ENCODE measurements at regions not wholly inside any gene's neighbourhood (a gene's known extent, or its start where the extent isn't known, plus 50 kb on each side); places are given as distances from the start of the nearest gene placed in this dataset.

DNA sequence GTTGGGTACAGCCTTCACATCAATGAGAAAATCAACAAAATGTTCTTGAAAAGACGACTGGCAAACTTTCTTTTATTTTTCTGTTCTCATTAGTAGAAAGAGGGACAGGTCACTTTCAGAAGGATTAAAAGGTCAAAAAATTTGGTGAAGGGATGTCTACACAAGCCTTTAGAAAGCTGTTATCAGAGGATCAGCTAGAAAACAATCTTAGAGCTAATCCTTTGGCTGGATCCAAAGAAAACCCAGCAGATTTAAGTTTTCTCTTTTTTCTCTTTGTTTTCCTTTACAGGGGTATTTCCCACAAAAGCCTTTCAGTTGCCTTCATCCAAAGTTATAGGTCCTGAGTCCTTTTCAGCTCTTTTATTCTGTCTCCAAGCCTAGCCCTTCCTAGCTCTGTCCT lies 57.3 kb upstream of the EDN1 start:
- intact Hi-C loops (cut with DNase I), result loop anchor here (10.0 kb wide), 1 partner anchor 648 kb away; no protein-coding TSS in a partner anchor
- peaks cover 0 to 14% (median 9%) of the 10 kb centered on the region in 4 donors for H3K4me1 ChIP-seq
- 88% methylated on average over 1 of the region's 1 CpG for WGBS

DNA sequence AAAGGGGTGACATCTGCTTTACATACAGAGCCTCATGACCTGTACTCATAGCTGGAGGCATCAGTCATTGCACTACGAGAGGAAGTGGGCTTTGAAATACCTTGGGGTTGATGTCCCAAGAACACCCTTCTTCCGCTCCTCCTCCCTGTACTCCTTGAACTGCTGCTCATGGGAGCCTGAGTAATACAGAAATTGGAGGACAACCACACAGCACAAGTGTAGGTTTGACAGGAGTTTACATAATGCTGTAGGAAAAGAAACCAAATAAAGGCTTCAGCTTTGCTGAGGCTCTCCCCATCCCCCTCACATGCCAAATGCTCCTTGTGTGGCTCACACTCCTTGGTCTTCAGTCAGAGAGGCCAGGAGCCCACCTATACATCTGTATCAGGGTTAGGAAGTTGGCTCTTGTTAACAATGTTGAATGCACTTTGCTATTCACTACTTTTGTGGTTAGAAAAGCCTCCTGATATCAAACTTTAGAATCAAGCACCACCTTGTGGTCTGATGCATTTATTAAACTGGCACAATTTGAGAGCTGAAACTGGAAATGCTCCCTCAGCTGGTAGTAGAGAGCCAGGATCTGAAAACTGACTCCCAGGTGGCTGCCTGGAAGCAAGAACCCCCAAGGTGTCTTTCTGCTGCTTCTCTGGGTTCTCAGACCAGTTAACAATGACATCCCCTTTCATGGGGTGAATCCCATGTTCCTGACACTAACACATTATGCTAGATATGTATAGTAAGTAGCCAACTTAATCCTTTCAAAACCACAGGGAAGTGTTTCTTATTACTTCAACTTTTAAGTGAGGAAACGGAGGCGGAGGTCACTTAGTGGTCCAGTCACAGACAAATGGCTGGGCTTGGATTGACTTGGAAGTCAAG lies 56.2 kb upstream of the EDN1 start:
- TF ChIP-seq EP300 (IDR thresholded peaks at IDR 0.05), result no peak
- TF ChIP-seq POLR2AphosphoS5 (IDR thresholded peaks at IDR 0.05), result no peak
- no peak for TF ChIP-seq POLR2A (IDR thresholded peaks at IDR 0.05; ENCODE audit: low read depth)
- TF ChIP-seq, protein P1, sequence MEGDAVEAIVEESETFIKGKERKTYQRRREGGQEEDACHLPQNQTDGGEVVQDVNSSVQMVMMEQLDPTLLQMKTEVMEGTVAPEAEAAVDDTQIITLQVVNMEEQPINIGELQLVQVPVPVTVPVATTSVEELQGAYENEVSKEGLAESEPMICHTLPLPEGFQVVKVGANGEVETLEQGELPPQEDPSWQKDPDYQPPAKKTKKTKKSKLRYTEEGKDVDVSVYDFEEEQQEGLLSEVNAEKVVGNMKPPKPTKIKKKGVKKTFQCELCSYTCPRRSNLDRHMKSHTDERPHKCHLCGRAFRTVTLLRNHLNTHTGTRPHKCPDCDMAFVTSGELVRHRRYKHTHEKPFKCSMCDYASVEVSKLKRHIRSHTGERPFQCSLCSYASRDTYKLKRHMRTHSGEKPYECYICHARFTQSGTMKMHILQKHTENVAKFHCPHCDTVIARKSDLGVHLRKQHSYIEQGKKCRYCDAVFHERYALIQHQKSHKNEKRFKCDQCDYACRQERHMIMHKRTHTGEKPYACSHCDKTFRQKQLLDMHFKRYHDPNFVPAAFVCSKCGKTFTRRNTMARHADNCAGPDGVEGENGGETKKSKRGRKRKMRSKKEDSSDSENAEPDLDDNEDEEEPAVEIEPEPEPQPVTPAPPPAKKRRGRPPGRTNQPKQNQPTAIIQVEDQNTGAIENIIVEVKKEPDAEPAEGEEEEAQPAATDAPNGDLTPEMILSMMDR (IDR thresholded peaks at IDR 0.05), result peak; percentile 68 to 76 (median 76)
- Histone ChIP-seq H3K27ac (replicated peaks in 1 of 4) (no peak overlapping the region), H3K4me3 (peak overlapping the region in 1 of 4 donors; percentile 12), H3K9me3 (no peaks in the 10 kb centered on the region), H3K27me3 (peaks cover 0 to 1% (median 0%) of the 10 kb centered on the region in 4 donors), H3K36me3 (no peaks in the 10 kb centered on the region), H3K4me1 (peaks cover 0 to 14% (median 9%) of the 10 kb centered on the region in 4 donors)
- intact Hi-C loops (cut with DNase I), result loop anchor here (2.0 to 10.0 kb wide), 2 partner anchors 577 to 649 kb away; no protein-coding TSS in a partner anchor
- 78% methylated on average over 4 of the region's 4 CpGs for WGBS
- DNase-seq (ENCODE audit: extremely low spot score), result no peak

More for the DNA sequence above, 57.3 kb upstream of the EDN1 start:
- TF ChIP-seq, protein P1 (IDR thresholded peaks at IDR 0.05), result no peak
- no peak for TF ChIP-seq POLR2A (IDR thresholded peaks at IDR 0.05; ENCODE audit: low read depth)
- TF ChIP-seq EP300 (IDR thresholded peaks at IDR 0.05), result no peak
- TF ChIP-seq POLR2AphosphoS5 (IDR thresholded peaks at IDR 0.05), result no peak
- no peak overlapping the region for H3K4me3 ChIP-seq
- H3K9me3 ChIP-seq, result no peaks in the 10 kb centered on the region
- no peaks in the 10 kb centered on the region for H3K36me3 ChIP-seq
- no peak for DNase-seq (ENCODE audit: extremely low spot score)
- H3K27ac ChIP-seq (replicated peaks in 1 of 4), result no peak overlapping the region
- H3K27me3 ChIP-seq, result peaks cover 0 to 12% (median 0%) of the 10 kb centered on the region in 4 donors

DNA sequence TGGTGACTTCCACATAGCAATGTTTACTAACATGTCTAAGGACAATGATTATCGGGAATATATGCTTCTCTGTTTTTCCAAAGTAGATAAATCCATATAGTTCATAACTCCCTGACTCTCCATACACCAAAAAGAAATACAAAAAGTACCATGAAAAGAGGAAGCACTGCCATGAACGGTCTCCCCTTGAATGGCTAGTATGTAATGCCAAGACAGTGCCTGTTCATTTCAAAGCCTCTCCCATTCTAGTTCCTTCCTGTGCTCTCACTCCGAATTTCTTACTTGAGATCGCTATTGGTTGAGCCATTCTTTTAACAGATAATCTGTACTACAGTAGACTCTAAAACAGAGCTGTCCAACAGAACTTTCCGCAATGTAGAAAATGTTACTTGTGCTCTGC lies 54.8 kb upstream of the EDN1 start:
- Histone ChIP-seq H3K27ac (replicated peaks in 1 of 4) (no peak overlapping the region), H3K27me3 (no peaks in the 10 kb centered on the region), H3K4me3 (no peak overlapping the region), H3K4me1 (peaks cover 0 to 14% (median 9%) of the 10 kb centered on the region in 4 donors), H3K9me3 (no peaks in the 10 kb centered on the region), H3K36me3 (no peaks in the 10 kb centered on the region)
- WGBS, result 84% methylated on average over 5 of the region's 5 CpGs
- intact Hi-C loops (cut with DNase I), result loop anchor here (2.0 to 10.0 kb wide), 2 partner anchors 579 to 651 kb away; no protein-coding TSS in a partner anchor
- TF ChIP-seq EP300 (IDR thresholded peaks at IDR 0.05) (no peak), POLR2AphosphoS5 (IDR thresholded peaks at IDR 0.05) (no peak), POLR2A (IDR thresholded peaks at IDR 0.05; ENCODE audit: low read depth) (no peak)
- DNase-seq (ENCODE audit: extremely low spot score), result no peak

DNA sequence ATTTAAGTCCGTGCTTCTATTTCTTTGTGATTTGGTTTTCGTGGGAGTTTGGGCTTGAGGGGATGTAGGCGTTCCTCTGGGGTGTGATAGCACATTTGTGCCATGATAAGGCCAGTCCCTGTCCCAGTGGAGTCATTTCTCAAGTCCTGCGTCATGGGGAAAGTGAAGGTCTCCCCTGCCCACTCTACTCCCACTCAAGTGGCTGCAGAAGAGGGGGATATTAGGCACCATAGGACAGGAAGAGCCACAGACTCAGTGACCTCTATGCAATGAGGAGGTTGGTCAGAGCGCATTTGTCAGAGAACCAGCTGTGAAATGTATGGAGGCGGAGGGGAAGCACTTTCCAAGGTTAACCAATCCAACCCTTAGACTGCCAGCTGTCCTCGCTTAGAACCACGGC lies 51.9 kb upstream of the EDN1 start:
- TF ChIP-seq, protein P1 (IDR thresholded peaks at IDR 0.05), result no peak
- WGBS, result 89% methylated on average over 8 of the region's 8 CpGs
- Histone ChIP-seq H3K9me3 (no peaks in the 10 kb centered on the region), H3K36me3 (no peaks in the 10 kb centered on the region), H3K27ac (replicated peaks in 1 of 4) (no peak overlapping the region), H3K27me3 (no peaks in the 10 kb centered on the region), H3K4me3 (no peak overlapping the region), H3K4me1 (peaks cover 0 to 13% (median 9%) of the 10 kb centered on the region in 4 donors)
- no peak for DNase-seq (ENCODE audit: extremely low spot score)
- intact Hi-C loops (cut with DNase I), result loop anchor here (10.0 kb wide), 1 partner anchor 653 kb away; no protein-coding TSS in a partner anchor

Measured in esophagus muscularis mucosa (tissue), 4 donors.